ENCODE measurements at regions not wholly inside any gene's neighbourhood (a gene's known extent, or its start where the extent isn't known, plus 50 kb on each side); places are given as distances from the start of the nearest gene placed in this dataset.

DNA sequence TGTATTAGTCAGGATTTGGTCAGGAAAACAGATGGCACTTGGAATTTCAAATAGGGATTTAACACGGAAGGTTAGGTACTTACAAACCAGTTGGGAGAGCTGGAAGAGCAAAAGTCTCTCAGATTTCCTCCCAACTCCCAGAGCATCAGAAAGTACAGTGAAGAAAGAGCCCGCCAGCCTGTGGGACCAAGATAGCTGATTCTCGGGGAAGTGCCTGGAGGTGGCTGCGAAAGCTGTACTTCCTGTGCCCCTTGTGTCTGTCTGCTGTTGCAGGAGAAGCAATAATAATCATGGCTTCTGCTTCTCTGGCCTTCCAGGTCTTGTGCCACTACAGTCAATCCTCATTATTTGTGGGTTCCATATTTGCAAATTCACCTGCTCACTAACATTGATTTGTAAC lies 221.0 kb upstream of the BCOR start:
- Mint-ChIP-seq H3K4me1 (ENCODE audit: low read depth in 2 of 2) (no peaks in the 10 kb centered on the region), H3K4me3 (no peak overlapping the region), H3K9me3 (peaks cover 13 to 18% of the 10 kb centered on the region in 2 donors), H3K27ac (no peak overlapping the region), H3K27me3 (peaks cover 0 to 8% of the 10 kb centered on the region in 2 donors), H3K36me3 (ENCODE audit: insufficient read depth) (no peaks in the 10 kb centered on the region)
- no peak for ATAC-seq (replicated peaks)
- no peak for DNase-seq

DNA sequence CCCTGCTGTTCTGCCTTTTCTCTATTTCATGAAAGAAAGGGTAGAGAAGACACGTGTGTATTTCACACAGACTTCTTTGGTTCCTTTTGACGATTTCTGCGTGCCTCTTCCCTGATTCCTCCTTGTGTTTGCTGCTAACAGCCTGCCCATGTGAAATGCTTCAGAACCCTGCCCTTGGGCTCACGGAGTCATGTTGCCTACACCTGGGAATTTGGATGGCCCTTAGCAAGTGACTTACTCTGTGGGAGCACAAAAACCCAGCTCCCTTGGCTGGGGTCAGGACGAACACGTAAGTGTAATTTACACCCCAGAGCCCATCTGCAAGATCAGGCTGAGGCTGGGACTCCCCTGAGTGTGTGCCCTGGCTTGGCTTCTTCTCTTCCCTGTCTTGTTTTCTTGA lies 220.3 kb upstream of the BCOR start:
- peaks cover 0 to 8% of the 10 kb centered on the region in 2 donors for H3K27me3 Mint-ChIP-seq
- no peak overlapping the region for H3K4me3 Mint-ChIP-seq
- ATAC-seq (replicated peaks) (no peak), DNase-seq (no peak)
- H3K9me3 Mint-ChIP-seq: peaks cover 13 to 18% of the 10 kb centered on the region in 2 donors
- H3K4me1 Mint-ChIP-seq (ENCODE audit: low read depth in 2 of 2): no peaks in the 10 kb centered on the region
- no peaks in the 10 kb centered on the region for H3K36me3 Mint-ChIP-seq (ENCODE audit: insufficient read depth)
- H3K27ac Mint-ChIP-seq: no peak overlapping the region

DNA sequence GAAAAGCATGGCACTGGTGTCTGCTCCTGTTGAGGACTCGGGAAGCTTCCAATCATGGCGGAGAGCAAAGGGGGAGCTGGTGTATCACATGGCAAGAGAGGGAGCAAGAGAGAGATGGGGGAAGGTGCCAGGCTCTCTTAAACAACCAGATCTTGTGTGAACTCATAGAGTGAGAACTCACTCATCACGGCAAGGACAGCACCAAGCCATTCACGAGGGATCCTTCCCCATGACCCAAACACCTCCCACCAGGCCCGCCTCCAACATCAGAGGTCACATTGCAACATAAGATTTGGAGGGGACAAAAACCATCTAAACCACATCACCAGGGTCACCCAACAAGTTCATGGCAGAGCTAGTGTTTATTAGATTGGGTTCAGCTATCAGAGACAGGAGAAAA lies 218.7 kb upstream of the BCOR start:
- ATAC-seq (replicated peaks): no peak
- Mint-ChIP-seq H3K36me3 (ENCODE audit: insufficient read depth) (no peaks in the 10 kb centered on the region), H3K4me3 (no peak overlapping the region), H3K27me3 (peaks cover 0 to 8% of the 10 kb centered on the region in 2 donors), H3K9me3 (peaks cover 13 to 18% of the 10 kb centered on the region in 2 donors), H3K4me1 (ENCODE audit: low read depth in 2 of 2) (no peaks in the 10 kb centered on the region), H3K27ac (no peak overlapping the region)
- no peak for DNase-seq

DNA sequence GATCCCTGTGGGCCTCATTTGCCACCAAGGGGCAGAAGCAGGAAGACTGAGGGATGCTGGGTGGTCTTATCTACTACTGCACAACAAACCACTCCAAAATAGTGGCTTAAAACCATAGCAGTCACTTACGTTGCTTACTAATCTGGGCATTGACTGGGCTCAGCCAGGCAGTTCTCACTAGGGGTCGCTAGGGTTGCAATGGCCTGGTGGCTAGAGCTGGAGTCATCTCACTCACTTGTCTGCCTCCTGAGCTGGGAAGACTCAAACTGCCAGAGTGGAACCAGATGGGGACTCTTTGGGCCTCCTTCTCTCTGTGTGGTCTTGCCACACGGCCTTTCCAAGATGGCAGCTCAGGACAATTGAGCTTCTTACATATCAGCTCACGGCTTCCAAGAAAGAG lies 216.3 kb upstream of the BCOR start:
- ATAC-seq (replicated peaks) (no peak), DNase-seq (no peak)
- Mint-ChIP-seq H3K9me3 (peaks cover 8 to 13% of the 10 kb centered on the region in 2 donors), H3K4me3 (no peak overlapping the region), H3K4me1 (ENCODE audit: low read depth in 2 of 2) (no peaks in the 10 kb centered on the region), H3K27ac (no peak overlapping the region), H3K36me3 (ENCODE audit: insufficient read depth) (no peaks in the 10 kb centered on the region), H3K27me3 (no peaks in the 10 kb centered on the region)

DNA sequence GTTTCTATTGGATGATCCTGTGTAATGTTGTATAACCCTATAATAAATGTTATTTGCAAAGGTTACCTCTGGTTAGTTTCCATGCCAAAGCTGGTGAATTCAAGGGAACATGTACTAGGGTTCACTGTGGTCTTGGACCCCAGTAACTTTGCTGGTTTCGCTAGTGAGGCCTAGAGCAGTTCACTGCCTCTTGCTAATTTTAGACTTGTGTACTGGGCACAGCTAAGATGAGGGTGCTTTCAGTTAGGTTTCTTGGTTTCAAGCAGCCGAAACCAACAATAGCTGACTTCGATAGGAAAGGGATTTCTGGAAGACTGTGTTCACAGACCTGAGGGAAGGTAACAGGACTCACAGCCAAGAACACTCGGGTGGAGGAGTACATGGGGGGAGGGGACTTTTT lies 215.5 kb upstream of the BCOR start:
- no peak for DNase-seq
- no peaks in the 10 kb centered on the region for H3K4me1 Mint-ChIP-seq (ENCODE audit: low read depth in 2 of 2)
- no peak overlapping the region for H3K27ac Mint-ChIP-seq
- H3K36me3 Mint-ChIP-seq (ENCODE audit: insufficient read depth): no peaks in the 10 kb centered on the region
- no peak overlapping the region for H3K4me3 Mint-ChIP-seq
- ATAC-seq (replicated peaks): no peak
- peaks cover 8 to 13% of the 10 kb centered on the region in 2 donors for H3K9me3 Mint-ChIP-seq
- peaks cover 0 to 5% of the 10 kb centered on the region in 2 donors for H3K27me3 Mint-ChIP-seq

DNA sequence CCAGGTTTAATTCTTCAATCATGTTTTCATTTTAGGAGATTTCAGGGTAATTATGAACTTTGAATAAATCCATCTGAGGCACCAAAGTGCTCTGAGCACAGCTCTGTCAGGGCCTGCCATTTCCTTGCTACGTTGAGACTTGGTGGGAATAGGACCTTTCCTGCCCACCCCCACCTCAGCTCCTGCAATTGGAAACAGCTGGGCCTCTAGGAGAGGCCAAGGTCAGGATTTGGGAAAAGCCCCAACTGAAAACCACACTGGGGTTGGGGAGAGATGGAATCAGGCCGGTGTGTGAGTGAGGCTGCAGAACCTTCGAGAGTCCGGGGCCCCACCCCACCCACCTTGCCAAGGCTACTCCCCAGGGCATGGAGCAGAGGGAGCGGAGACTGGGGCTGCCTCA lies 212.7 kb upstream of the BCOR start:
- Mint-ChIP-seq H3K4me1 (ENCODE audit: low read depth in 2 of 2) (no peaks in the 10 kb centered on the region), H3K27me3 (peaks cover 0 to 10% of the 10 kb centered on the region in 2 donors), H3K4me3 (no peak overlapping the region), H3K9me3 (peaks cover under 1 to 1% of the 10 kb centered on the region in 2 donors), H3K36me3 (ENCODE audit: insufficient read depth) (no peaks in the 10 kb centered on the region), H3K27ac (no peak overlapping the region)
- ATAC-seq (replicated peaks) (no peak), DNase-seq (no peak)

DNA sequence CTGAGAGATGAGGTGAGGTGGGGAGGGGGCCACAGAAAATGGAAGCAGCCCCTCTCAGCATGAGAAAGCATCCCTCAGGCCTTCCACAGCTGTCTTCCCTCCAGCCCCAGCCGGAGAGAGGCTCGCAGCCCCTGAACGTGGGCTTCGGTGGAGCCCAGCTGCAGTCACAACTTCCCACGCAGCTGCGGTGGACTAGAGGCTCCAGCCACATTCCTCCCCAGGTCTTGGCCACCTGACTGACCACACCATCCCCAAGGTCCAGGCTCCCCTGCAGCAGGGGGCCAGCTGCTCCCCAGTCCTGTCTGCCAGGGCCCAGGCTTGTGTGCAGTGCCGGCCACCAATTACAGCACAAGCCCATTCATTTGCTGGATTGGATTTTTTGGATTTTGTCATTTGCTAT lies 212.3 kb upstream of the BCOR start:
- Mint-ChIP-seq H3K4me1 (ENCODE audit: low read depth in 2 of 2) (no peaks in the 10 kb centered on the region), H3K4me3 (no peak overlapping the region), H3K36me3 (ENCODE audit: insufficient read depth) (no peaks in the 10 kb centered on the region), H3K9me3 (no peaks in the 10 kb centered on the region), H3K27ac (no peak overlapping the region), H3K27me3 (peaks cover 0 to 10% of the 10 kb centered on the region in 2 donors)
- ATAC-seq (replicated peaks) (no peak), DNase-seq (no peak)

DNA sequence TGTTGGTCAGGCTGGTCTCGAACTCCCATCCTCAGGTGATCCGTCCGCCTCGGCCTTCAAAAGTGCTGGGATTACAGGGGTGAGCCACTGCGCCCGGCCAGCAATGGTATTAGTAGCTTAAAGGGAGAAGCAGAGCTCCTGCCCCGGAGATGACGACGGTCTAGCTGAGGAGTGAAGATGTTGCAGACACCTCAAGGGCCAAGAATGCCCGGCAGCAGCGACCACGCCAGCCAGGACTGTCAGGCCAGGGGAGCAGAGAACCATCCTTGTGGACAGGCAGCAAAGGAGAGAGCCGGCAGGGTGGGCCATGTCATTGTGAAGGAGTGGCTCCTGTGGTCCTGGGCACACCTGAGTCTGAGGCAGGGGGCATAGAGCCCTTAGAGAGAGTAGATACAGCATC lies 210.1 kb upstream of the BCOR start:
- DNase-seq (no peak), ATAC-seq (replicated peaks) (no peak)
- Mint-ChIP-seq H3K4me1 (ENCODE audit: low read depth in 2 of 2) (peaks cover 0 to 1% of the 10 kb centered on the region in 2 donors), H3K36me3 (ENCODE audit: insufficient read depth) (no peaks in the 10 kb centered on the region), H3K9me3 (no peaks in the 10 kb centered on the region), H3K27ac (no peak overlapping the region), H3K27me3 (peaks cover 0 to 19% of the 10 kb centered on the region in 2 donors), H3K4me3 (no peak overlapping the region)

DNA sequence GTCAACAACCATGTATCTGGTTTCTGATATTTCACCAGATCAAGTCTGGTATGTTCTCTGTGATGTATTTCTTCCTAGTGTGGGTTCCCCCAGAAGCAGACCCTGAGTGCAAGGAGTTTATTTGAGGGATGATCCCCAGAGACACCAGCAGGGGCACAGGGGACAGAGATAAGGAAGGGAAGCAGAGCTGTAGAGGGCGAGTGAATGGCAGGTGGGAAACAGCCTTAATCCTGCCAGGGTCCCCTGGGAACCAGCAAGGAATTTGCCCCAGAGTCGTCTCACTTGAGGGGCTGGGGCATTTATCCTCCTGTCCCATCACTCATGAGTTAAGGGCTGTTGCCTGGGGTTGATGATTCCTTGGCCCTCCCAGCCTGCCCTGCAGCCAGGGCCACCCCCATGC lies 206.4 kb upstream of the BCOR start:
- Mint-ChIP-seq H3K4me1 (ENCODE audit: low read depth in 2 of 2) (peaks cover 16 to 19% of the 10 kb centered on the region in 2 donors), H3K4me3 (no peak overlapping the region), H3K9me3 (no peaks in the 10 kb centered on the region), H3K27me3 (peaks cover 0 to 19% of the 10 kb centered on the region in 2 donors), H3K27ac (no peak overlapping the region), H3K36me3 (ENCODE audit: insufficient read depth) (peaks cover 3% of the 10 kb centered on the region)
- ATAC-seq (replicated peaks) (no peak), DNase-seq (no peak)

DNA sequence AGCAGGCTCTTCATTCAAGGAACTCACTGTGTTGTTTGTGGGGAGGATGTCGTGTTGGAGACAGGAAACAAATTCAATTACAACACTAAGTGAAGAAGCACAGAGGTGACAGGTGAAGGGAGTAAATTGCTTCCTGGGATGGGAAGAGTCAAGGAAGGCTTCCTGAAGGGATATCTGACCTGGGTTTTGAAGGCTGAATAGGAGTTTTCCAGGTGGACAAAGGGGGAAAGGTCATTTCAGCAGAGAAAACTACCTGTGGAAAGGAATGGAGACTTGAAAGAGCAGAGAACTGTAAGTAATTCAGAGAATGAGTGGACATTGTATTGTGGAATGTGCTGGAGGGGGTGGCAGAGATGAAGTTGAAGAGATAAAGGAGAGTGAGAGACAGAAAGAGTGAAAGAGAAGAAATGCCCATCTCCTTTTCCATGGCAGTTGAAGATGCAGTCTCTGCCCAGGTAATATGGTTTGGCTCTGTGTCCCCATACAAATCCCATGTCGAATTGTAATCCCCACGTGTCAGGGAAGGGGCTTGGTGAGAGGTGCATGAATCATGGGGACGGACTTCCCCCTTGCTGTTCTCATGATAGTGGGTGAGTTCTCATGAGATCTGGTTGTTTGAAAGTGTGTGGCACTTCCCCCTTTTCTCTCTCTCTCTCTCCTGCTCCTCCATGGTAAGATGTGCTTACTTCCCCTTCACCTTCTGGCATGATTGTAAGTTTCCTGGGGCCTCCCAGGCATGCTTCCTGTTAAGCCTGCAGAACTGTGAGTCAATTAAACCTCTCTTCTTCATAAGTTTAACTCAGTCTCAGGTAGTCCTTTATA lies 205.7 kb upstream of the BCOR start:
- Mint-ChIP-seq H3K27me3 (peaks cover 0 to 16% of the 10 kb centered on the region in 2 donors), H3K9me3 (no peaks in the 10 kb centered on the region), H3K4me3 (no peak overlapping the region), H3K27ac (no peak overlapping the region), H3K36me3 (ENCODE audit: insufficient read depth) (peaks cover 3% of the 10 kb centered on the region), H3K4me1 (ENCODE audit: low read depth in 2 of 2) (peaks cover 16 to 19% of the 10 kb centered on the region in 2 donors)
- ATAC-seq (replicated peaks) (no peak), DNase-seq (no peak)

DNA sequence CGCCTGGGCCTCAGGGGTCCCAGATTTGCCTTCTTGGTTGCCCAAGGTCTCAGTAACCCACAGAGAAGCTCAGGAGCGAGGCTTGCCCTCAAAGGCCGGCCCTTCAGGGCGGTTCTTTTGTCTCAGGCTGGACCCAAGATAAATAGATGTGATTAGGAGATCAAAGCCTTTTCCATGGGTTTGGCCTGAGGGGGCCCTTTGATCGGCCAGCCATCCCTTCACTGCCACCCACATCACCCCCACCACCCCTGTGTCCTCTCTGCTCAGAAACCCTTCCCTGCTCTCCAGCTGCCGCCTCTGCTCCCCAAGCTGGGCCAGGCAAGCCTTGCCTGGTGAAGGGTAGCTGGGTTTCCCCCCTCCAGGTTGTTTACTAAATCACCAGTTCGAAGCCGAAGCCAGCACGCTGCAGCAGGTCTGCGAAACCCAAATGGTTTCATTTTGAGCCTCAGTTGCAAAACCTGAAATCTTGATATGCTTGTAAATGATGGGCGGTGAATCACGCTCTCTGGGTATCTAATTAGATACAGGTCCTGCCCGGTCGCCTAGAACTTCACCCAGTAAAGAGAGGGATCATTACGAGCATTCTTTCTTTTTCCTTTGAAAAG lies 202.6 kb upstream of the BCOR start:
- Mint-ChIP-seq H3K36me3 (ENCODE audit: insufficient read depth) (peaks cover 3% of the 10 kb centered on the region), H3K9me3 (no peaks in the 10 kb centered on the region), H3K27me3 (peaks cover 0 to 9% of the 10 kb centered on the region in 2 donors), H3K4me1 (ENCODE audit: low read depth in 2 of 2) (peaks cover 16 to 19% of the 10 kb centered on the region in 2 donors), H3K4me3 (peak overlapping the region; percentile 75 to 86), H3K27ac (peak overlapping the region; percentile 88 to 89)
- DNase-seq: no peak
- peak; percentile 35 for ATAC-seq (replicated peaks)

DNA sequence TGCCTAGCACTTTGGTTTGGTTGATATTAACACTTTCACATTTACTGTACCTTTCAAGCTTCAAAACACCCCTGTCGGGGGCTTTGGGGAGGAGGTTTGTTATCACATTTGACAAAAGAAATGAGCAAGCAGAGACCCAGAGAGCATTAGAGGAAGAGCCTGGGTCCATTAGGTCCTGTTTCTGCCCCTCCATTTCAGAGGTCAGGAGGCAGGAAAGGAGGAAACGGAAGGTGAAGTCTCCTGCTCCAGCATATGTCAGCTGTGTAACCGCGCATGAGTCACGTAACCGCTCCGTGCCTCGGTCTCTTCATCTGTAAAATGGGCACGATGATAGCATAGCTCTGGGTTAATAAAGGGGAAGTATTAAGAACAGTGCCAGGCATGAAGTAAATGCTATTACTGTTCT lies 201.9 kb upstream of the BCOR start:
- no peak for DNase-seq
- peak overlapping the region; percentile 88 to 89 for H3K27ac Mint-ChIP-seq
- peaks cover 16 to 19% of the 10 kb centered on the region in 2 donors for H3K4me1 Mint-ChIP-seq (ENCODE audit: low read depth in 2 of 2)
- peak; percentile 79 for ATAC-seq (replicated peaks)
- peaks cover 3% of the 10 kb centered on the region for H3K36me3 Mint-ChIP-seq (ENCODE audit: insufficient read depth)
- H3K4me3 Mint-ChIP-seq: peak overlapping the region; percentile 75 to 86
- H3K9me3 Mint-ChIP-seq: no peaks in the 10 kb centered on the region
- peaks cover 0 to 9% of the 10 kb centered on the region in 2 donors for H3K27me3 Mint-ChIP-seq

DNA sequence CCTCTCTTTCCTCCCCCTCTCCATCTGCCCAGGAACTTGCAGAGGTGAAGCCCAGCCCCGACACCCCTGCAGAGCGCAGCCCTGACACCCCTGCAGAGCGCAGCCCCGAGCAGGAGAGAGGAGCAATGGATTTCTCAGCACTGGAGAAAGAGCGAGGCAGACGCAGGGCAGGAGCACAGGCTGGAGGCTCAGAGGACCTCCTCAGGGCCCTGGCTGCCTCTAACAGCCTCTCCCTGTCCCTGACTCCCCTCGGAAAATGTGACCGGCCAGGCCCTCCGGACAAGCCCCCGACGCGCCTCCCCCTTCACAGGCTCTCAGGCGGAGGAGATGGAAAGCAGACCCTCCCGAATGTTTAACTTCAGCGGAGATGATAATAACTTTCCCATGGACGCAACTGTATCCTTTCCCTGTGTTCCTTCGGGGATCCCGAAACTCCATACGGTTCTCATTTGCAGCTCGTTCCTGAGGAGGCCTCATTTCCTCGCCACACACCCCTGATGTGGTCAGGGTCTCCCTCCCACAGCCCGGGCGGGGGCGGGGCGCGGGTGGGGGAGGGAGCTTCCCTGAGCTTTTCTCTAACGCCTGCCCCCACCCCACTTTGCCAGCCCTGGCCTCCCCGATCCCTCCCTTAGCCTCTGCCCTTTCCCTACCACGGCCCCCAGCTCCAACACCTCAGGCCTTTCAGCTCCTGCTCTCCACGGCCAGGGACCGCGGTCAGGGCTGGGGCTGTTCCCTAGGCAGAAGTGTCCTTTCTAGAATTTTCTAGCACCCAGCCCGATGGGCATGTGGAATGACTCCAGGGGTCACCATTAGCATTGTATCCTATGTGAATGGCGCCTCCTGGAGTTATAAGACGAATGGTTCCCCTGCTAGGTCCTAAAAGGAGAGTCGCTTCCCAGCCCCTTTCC lies 201.1 kb upstream of the BCOR start:
- ATAC-seq (replicated peaks) (no peak), DNase-seq (no peak)
- H3K4me3 Mint-ChIP-seq: peak overlapping the region; percentile 75 to 86
- H3K4me1 Mint-ChIP-seq (ENCODE audit: low read depth in 2 of 2): peaks cover 16 to 19% of the 10 kb centered on the region in 2 donors
- H3K9me3 Mint-ChIP-seq: no peaks in the 10 kb centered on the region
- H3K36me3 Mint-ChIP-seq (ENCODE audit: insufficient read depth): peaks cover 3% of the 10 kb centered on the region
- H3K27ac Mint-ChIP-seq: peak overlapping the region; percentile 88 to 89
- H3K27me3 Mint-ChIP-seq: peaks cover 0 to 9% of the 10 kb centered on the region in 2 donors

Data from effector memory CD8-positive, alpha-beta T cell (primary cell).